ENCODE measurements at regions not wholly inside any gene's neighbourhood (a gene's known extent, or its start where the extent isn't known, plus 50 kb on each side); places are given as distances from the start of the nearest gene placed in this dataset.

DNA sequence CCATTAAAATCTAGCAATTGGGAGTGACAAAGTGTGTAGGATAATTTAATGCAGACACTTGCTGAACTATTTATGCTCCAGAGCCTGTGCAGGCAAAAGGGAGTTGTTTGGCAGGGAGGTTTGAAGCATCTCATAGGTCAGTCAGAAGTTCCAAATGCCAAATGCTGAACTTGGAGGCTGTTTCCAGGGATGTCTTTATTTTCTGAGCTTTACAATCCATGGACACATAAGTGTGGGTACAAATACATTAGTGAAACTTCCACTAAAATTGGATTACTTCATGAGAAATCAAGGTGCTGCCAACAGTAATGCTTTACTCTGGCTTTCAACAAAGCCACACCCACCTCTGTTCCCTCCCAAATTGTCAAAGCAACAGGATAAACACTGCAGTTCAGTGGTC lies 422.1 kb upstream of the SETBP1 start:
- peaks cover 3% of the 10 kb centered on the region; the same call in 1 of the 2 replicates for H3K9me3 ChIP-seq (ENCODE audit: low read depth, low read length)
- H3K9ac ChIP-seq (ENCODE audit: insufficient read length), result no peak overlapping the region
- H3K4me3 ChIP-seq, result no peak overlapping the region
- TF ChIP-seq EZH2 (IDR thresholded peaks at IDR 0.05) (no peak), FOXP2 (optimal IDR thresholded peaks at IDR 0.05; ENCODE audit: control extremely low read depth, extremely low read length, insufficient read depth) (no peak), POLR2AphosphoS5 (IDR thresholded peaks at IDR 0.05; ENCODE audit: borderline replicate concordance, low read depth, low read length) (no peak)
- no peak for DNase-seq (ENCODE audit: low read depth, low spot score)
- no peaks in the 10 kb centered on the region for H3K36me3 ChIP-seq (ENCODE audit: insufficient read depth, low read length)
- H3K27ac ChIP-seq, result no peak overlapping the region

DNA sequence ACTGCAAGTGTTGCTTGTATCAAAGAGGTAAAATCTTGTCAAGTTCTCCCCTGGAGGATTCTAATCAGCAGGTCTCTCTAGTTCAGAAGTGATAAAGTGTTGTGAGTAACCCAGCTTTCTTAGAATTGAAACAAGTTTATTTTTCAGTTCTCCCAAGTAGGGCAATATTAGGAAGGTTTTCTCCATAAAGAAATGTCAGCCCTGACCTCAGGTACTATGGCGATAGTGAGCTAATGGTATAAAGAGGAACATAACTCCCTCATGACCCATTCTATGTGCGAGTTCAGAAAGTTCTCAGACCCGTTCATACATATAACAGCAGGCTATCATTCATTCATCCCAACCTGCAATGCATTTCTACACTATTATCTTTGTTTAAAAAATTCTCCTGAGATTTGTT lies 421.1 kb upstream of the SETBP1 start:
- Histone ChIP-seq H3K4me3 (no peak overlapping the region), H3K9ac (ENCODE audit: insufficient read length) (no peak overlapping the region), H3K27ac (no peak overlapping the region), H3K9me3 (ENCODE audit: low read depth, low read length) (peaks cover 3% of the 10 kb centered on the region; the same call in 1 of the 2 replicates), H3K36me3 (ENCODE audit: insufficient read depth, low read length) (no peaks in the 10 kb centered on the region)
- TF ChIP-seq EZH2 (IDR thresholded peaks at IDR 0.05) (no peak), POLR2AphosphoS5 (IDR thresholded peaks at IDR 0.05; ENCODE audit: borderline replicate concordance, low read depth, low read length) (no peak), FOXP2 (optimal IDR thresholded peaks at IDR 0.05; ENCODE audit: control extremely low read depth, extremely low read length, insufficient read depth) (no peak)
- no peak for DNase-seq (ENCODE audit: low read depth, low spot score)

DNA sequence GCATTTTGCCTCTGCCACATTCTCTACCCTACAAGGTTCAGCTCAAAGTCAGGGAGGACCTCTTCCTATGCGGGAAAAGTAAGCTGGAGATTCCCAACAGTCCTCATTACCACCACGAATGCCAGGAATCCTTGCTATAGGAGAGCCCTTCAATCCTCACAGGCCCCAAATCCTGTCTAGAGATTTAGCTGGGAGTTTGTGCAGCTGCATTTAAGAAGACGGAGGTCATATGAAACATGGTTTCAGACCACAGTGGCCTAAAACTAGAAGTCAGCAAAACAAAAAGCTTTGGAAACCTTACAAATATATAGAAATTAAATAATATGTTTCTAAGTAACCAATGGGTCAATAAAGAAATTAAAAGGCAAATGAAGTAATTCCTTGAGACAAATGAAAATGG lies 415.3 kb upstream of the SETBP1 start:
- no peak for DNase-seq (ENCODE audit: low read depth, low spot score)
- Histone ChIP-seq H3K9me3 (ENCODE audit: low read depth, low read length) (peaks cover 3% of the 10 kb centered on the region; the same call in 1 of the 2 replicates), H3K4me3 (no peak overlapping the region), H3K9ac (ENCODE audit: insufficient read length) (no peak overlapping the region), H3K27ac (no peak overlapping the region), H3K36me3 (ENCODE audit: insufficient read depth, low read length) (no peaks in the 10 kb centered on the region)
- no peak for TF ChIP-seq EZH2 (IDR thresholded peaks at IDR 0.05)
- no peak for TF ChIP-seq POLR2AphosphoS5 (IDR thresholded peaks at IDR 0.05; ENCODE audit: borderline replicate concordance, low read depth, low read length)
- TF ChIP-seq FOXP2 (optimal IDR thresholded peaks at IDR 0.05; ENCODE audit: control extremely low read depth, extremely low read length, insufficient read depth), result no peak

DNA sequence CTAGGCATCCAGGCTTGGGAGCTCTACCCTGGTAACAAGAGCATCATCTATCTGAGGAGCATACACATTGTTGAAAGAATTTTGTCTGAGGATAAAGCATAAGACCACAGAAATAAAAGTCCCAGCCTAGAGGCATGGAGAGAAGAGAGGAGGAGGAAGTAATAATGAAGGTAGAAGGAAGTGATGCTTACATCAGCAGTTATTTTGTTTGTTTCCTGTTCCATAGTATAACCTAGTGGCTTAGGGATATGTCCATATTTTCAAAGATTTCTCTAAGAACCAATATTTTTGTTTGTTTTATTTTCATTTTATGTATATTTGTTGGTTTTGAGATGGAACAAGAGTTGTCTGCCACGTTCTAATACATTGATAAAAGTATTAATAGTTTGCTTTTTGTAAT lies 407.4 kb upstream of the SETBP1 start:
- Histone ChIP-seq H3K4me3 (no peak overlapping the region), H3K9me3 (ENCODE audit: low read depth, low read length) (no peaks in the 10 kb centered on the region), H3K27ac (no peak overlapping the region), H3K9ac (ENCODE audit: insufficient read length) (no peak overlapping the region), H3K36me3 (ENCODE audit: insufficient read depth, low read length) (no peaks in the 10 kb centered on the region)
- no peak for TF ChIP-seq EZH2 (IDR thresholded peaks at IDR 0.05)
- TF ChIP-seq FOXP2 (optimal IDR thresholded peaks at IDR 0.05; ENCODE audit: control extremely low read depth, extremely low read length, insufficient read depth), result no peak
- TF ChIP-seq POLR2AphosphoS5 (IDR thresholded peaks at IDR 0.05; ENCODE audit: borderline replicate concordance, low read depth, low read length), result no peak
- no peak for DNase-seq (ENCODE audit: low read depth, low spot score)

DNA sequence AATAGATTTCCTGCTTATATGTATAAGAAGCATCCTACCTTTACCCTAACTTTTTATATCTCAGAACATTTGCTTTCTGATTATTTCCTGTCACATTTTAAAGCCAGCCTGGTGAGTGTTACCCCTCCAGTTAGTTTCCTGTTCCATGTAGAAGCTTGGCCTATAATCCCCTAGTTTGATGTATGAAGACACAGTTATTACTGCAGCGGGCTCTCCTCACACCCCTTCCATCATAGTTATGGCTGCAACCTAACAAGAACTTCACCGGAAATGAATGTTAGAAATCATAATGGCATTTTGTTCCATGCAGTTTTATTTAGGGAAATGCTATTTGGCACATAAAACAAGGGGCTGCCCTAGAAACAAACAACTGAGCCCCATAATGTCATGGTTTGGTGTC lies 400.2 kb upstream of the SETBP1 start:
- no peak for DNase-seq (ENCODE audit: low read depth, low spot score)
- TF ChIP-seq FOXP2 (optimal IDR thresholded peaks at IDR 0.05; ENCODE audit: control extremely low read depth, extremely low read length, insufficient read depth), result no peak
- TF ChIP-seq POLR2AphosphoS5 (IDR thresholded peaks at IDR 0.05; ENCODE audit: borderline replicate concordance, low read depth, low read length), result no peak
- no peak for TF ChIP-seq EZH2 (IDR thresholded peaks at IDR 0.05)

DNA sequence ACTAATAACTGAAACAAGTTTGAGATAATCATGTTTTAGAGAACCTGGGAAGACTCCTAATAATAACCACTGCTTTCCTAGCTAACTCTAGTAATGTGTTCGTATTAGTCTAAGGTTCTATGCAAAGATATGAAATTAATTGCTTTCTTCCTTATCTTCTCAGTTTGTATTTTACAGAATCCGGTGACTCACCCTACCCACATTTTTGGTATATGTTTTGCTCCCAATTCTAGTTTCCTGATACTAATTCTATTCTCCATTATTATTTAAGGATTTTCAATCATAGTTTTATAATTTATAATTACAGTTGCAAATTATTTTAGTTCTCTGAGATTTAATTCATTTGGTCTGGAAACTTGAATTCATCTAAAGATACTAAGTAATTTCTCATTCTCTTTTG lies 394.6 kb upstream of the SETBP1 start:
- Histone ChIP-seq H3K9ac (ENCODE audit: insufficient read length) (no peak overlapping the region), H3K27ac (no peak overlapping the region)
- DNase-seq (ENCODE audit: low read depth, low spot score), result no peak

More for the DNA sequence above, 400.2 kb upstream of the SETBP1 start:
- Histone ChIP-seq H3K36me3 (ENCODE audit: insufficient read depth, low read length) (no peaks in the 10 kb centered on the region), H3K4me3 (no peak overlapping the region), H3K9me3 (ENCODE audit: low read depth, low read length) (no peaks in the 10 kb centered on the region), H3K27ac (no peak overlapping the region), H3K9ac (ENCODE audit: insufficient read length) (no peak overlapping the region)

DNA sequence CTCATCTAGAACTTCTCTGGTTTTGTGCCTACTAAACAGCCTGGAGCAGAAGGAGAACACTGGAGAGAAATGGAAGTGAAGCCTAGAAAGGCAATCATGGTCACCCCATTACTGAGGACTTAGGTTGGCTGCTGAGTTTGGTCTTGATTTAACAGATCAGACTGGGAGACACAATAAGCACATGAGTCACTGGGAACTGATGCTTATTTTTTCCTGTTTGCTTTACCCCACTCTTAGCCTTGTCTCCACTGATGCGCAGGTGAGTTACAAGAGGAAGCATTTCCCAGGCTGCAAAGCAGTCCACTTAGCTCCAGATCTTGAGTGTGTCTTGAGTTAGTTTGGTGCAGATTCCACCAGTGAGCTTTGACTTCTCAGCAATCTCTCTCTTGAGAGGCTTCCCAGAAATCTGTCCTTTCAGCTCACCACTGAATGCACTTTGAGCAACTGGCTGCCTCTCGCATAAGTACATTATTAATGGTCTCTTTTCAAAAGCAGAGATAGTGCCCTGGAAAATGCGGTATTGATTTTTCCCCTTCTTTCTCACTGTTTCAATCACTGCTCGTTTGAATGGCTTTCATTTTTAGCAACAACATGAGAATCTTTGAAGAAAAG lies 390.2 kb upstream of the SETBP1 start:
- H3K9ac ChIP-seq (ENCODE audit: insufficient read length), result no peak overlapping the region
- no peak for DNase-seq (ENCODE audit: low read depth, low spot score)
- no peaks in the 10 kb centered on the region for H3K9me3 ChIP-seq (ENCODE audit: low read depth, low read length)
- no peaks in the 10 kb centered on the region for H3K36me3 ChIP-seq (ENCODE audit: insufficient read depth, low read length)
- no peak overlapping the region for H3K4me3 ChIP-seq
- TF ChIP-seq FOXP2 (optimal IDR thresholded peaks at IDR 0.05; ENCODE audit: control extremely low read depth, extremely low read length, insufficient read depth) (no peak), EZH2 (IDR thresholded peaks at IDR 0.05) (no peak), POLR2AphosphoS5 (IDR thresholded peaks at IDR 0.05; ENCODE audit: borderline replicate concordance, low read depth, low read length) (no peak)
- no peak overlapping the region for H3K27ac ChIP-seq

More for the DNA sequence above, 394.6 kb upstream of the SETBP1 start:
- Histone ChIP-seq H3K9me3 (ENCODE audit: low read depth, low read length) (no peaks in the 10 kb centered on the region), H3K36me3 (ENCODE audit: insufficient read depth, low read length) (no peaks in the 10 kb centered on the region), H3K4me3 (no peak overlapping the region)
- TF ChIP-seq EZH2 (IDR thresholded peaks at IDR 0.05) (no peak), FOXP2 (optimal IDR thresholded peaks at IDR 0.05; ENCODE audit: control extremely low read depth, extremely low read length, insufficient read depth) (no peak), POLR2AphosphoS5 (IDR thresholded peaks at IDR 0.05; ENCODE audit: borderline replicate concordance, low read depth, low read length) (no peak)

DNA sequence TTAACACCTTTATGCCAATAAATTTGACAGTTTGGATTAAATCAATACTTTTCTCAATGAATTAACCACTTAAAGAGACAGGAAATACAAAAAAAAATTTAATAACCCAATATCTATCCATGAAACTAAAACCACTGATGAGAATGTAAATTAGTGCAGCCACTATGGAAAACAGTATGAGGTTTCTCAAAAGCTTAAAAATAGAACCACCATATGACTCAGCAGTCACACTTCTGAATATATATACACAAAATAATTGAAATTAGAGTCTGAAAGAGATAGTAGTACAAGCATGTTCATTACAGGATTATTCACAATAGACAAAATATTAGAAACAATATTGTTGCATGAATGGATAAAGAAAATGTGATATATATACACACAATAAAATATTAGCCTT lies 382.1 kb upstream of the SETBP1 start:
- TF ChIP-seq FOXP2 (optimal IDR thresholded peaks at IDR 0.05; ENCODE audit: control extremely low read depth, extremely low read length, insufficient read depth), result no peak
- TF ChIP-seq POLR2AphosphoS5 (IDR thresholded peaks at IDR 0.05; ENCODE audit: borderline replicate concordance, low read depth, low read length), result no peak
- TF ChIP-seq EZH2 (IDR thresholded peaks at IDR 0.05), result no peak
- DNase-seq (ENCODE audit: low read depth, low spot score), result no peak
- no peaks in the 10 kb centered on the region for H3K9me3 ChIP-seq (ENCODE audit: low read depth, low read length)
- no peak overlapping the region for H3K4me3 ChIP-seq
- H3K9ac ChIP-seq (ENCODE audit: insufficient read length), result no peak overlapping the region
- no peaks in the 10 kb centered on the region for H3K36me3 ChIP-seq (ENCODE audit: insufficient read depth, low read length)
- no peak overlapping the region for H3K27ac ChIP-seq

DNA sequence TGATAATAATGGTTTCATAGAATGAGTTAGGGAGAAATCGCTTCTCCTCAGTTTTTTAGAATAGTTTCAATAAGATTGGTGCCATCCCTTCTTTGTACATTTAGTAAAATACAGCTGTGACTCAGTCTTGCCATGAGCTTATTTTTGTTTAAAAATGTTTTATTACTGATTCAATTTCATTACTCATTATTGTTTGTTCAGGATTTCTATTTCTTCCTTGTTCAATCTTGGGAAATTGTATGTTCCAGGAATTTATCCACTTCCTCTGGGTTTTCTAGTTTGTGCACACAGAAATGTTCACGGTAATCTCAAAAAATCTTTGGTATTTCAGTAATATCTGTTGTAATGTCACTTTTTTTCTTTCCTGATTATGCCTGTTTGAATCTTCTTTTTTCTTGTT lies 371.5 kb upstream of the SETBP1 start:
- Histone ChIP-seq H3K27ac (no peak overlapping the region), H3K36me3 (ENCODE audit: insufficient read depth, low read length) (no peaks in the 10 kb centered on the region), H3K4me3 (no peak overlapping the region), H3K9me3 (ENCODE audit: low read depth, low read length) (no peaks in the 10 kb centered on the region), H3K9ac (ENCODE audit: insufficient read length) (no peak overlapping the region)
- DNase-seq (ENCODE audit: low read depth, low spot score), result no peak
- TF ChIP-seq FOXP2 (optimal IDR thresholded peaks at IDR 0.05; ENCODE audit: control extremely low read depth, extremely low read length, insufficient read depth) (no peak), EZH2 (IDR thresholded peaks at IDR 0.05) (no peak), POLR2AphosphoS5 (IDR thresholded peaks at IDR 0.05; ENCODE audit: borderline replicate concordance, low read depth, low read length) (no peak)

Measured in SK-N-MC (cell line).